H1 (cell line): ENCODE measurements at regions not wholly inside any gene's neighbourhood (a gene's known extent, or its start where the extent isn't known, plus 50 kb on each side); places are given as distances from the start of the nearest gene placed in this dataset.
"Not testable (repeated sequence)": the region's sequence is repeated elsewhere in the genome, so short reads cannot be mapped to it uniquely, and the experiment has no call there.

Experiments
- CTCF ChIA-PET: fragments of 300-600 bp; sonication (Branson Sonifier 250); formaldehyde crosslinking; loops from one replicate; lab custom pipeline; 2021; ENCODE audit not compliant: partially characterized antibody; lab: Charles Lee
- POLR2A ChIA-PET: fragments of 300-600 bp; sonication (Branson Sonifier 250); formaldehyde crosslinking; loops from one replicate; lab custom pipeline; 2021; ENCODE audit warnings: inconsistent platforms; ENCODE audit not compliant: partially characterized antibody; lab: Charles Lee
- DNase-seq, 2 experiments: peaks; one replicate each; pipeline versions ENCODE4 v3.0.0 to v3.0.0-alpha.2; 2010 to 2022; ENCODE audit warnings: low spot score in 2 of 2, low read depth in 1 of 2, mixed read lengths in 1 of 2
- FAIRE-seq: peaks from 2 replicates; lab custom pipeline; 2011; peaks lifted over from hg19 to GRCh38; lab: Jason Lieb, UNC
- H2AFZ ChIP-seq: 2 replicates; pipeline ENCODE4 v1.8.1; 2012; ENCODE audit warnings: low read length, inconsistent platforms
- H2AK5ac ChIP-seq: 2 replicates; pipeline ENCODE4 v1.6.1; 2013; ENCODE audit warnings: low read depth, low read length
- H2BK120ac ChIP-seq: replicated peaks from 2 replicates; pipeline ENCODE3; 2013; ENCODE audit warnings: low read depth, low read length, inconsistent platforms
- H2BK12ac ChIP-seq: 2 replicates; pipeline ENCODE4 v1.6.1; 2013; ENCODE audit warnings: low read depth, low read length
- H2BK15ac ChIP-seq: 2 replicates; pipeline ENCODE4 v1.6.1; 2013; ENCODE audit warnings: low read length
- H2BK20ac ChIP-seq: 2 replicates; pipeline ENCODE4 v1.6.1; 2013; ENCODE audit warnings: low read length
- H2BK5ac ChIP-seq: 2 replicates; pipeline ENCODE4 v1.6.1; 2013; ENCODE audit warnings: low read depth, low read length
- H3K14ac ChIP-seq: 2 replicates; pipeline ENCODE4 v1.6.1; 2013; ENCODE audit warnings: inconsistent platforms; ENCODE audit not compliant: insufficient read length
- H3K18ac ChIP-seq: 2 replicates; pipeline ENCODE4 v1.6.1; 2013; ENCODE audit warnings: low read length; ENCODE audit errors: extremely low read depth
- H3K23ac ChIP-seq: 2 replicates; pipeline ENCODE4 v1.6.1; 2013; ENCODE audit warnings: inconsistent platforms; ENCODE audit not compliant: insufficient read length
- H3K23me2 ChIP-seq: 2 replicates; pipeline ENCODE4 v1.6.1; 2013; ENCODE audit warnings: low read depth, low read length
- H3K27ac ChIP-seq: 2 replicates; pipeline ENCODE4 v1.6.1; 2011; ENCODE audit warnings: low read depth, low read length, inconsistent platforms
- H3K27me3 ChIP-seq, 4 experiments: replicated peaks in 1 of 4; 1 replicate in 1 of 4; 2 replicates in 3 of 4; pipeline versions ENCODE4 v1.6.1 to v1.8.1; 2011 to 2013; ENCODE audit warnings: low read length in 3 of 4, mild to moderate bottlenecking in 3 of 4, inconsistent platforms in 2 of 4, mixed read lengths in 2 of 4, moderate library complexity in 1 of 4; ENCODE audit not compliant: control insufficient read depth in 3 of 4, insufficient read depth in 3 of 4; ENCODE audit errors: extremely low read depth in 1 of 4
- H3K36me3 ChIP-seq, 4 experiments: 2 replicates each; pipeline versions ENCODE4 v1.6.1 to v1.8.1; 2011 to 2013; ENCODE audit warnings: mild to moderate bottlenecking in 4 of 4, low read length in 3 of 4, moderate library complexity in 2 of 4, control low read depth in 1 of 4, inconsistent platforms in 1 of 4; ENCODE audit not compliant: insufficient read depth in 4 of 4, control insufficient read depth in 2 of 4
- H3K4ac ChIP-seq: replicated peaks from 2 replicates; pipeline ENCODE3; 2013; ENCODE audit warnings: low read length, low read depth, mixed read lengths, inconsistent platforms; ENCODE audit not compliant: insufficient read length
- H3K4me1 ChIP-seq, 4 experiments: replicated peaks in 1 of 4; 1 replicate in 1 of 4; 2 replicates in 3 of 4; pipeline versions ENCODE4 v1.6.1 to v1.8.1; 2011 to 2013; ENCODE audit warnings: low read length in 3 of 4, inconsistent platforms in 2 of 4, mixed read lengths in 1 of 4; ENCODE audit not compliant: insufficient read depth in 4 of 4, control insufficient read depth in 3 of 4
- H3K4me2 ChIP-seq, 2 experiments: 2 replicates each; pipeline versions ENCODE4 v1.6.1 to v1.8.1; 2011 to 2013; ENCODE audit warnings: low read depth in 2 of 2, low read length in 2 of 2, control low read depth in 1 of 2, inconsistent platforms in 1 of 2, mild to moderate bottlenecking in 1 of 2; ENCODE audit not compliant: insufficient read depth in 1 of 2
- H3K4me3 ChIP-seq, 4 experiments: fragments of 200-600, 300-600 bp in 1 of 4; sonication (generic), shearing (Covaris generic), sonication (Bioruptor Twin) in 1 of 4; 2 replicates each; pipeline versions ENCODE4 v1.5.1 to v1.8.1; 2011 to 2016; ENCODE audit warnings: low read length in 4 of 4, low read depth in 3 of 4, control low read depth in 2 of 4, inconsistent platforms in 2 of 4, mild to moderate bottlenecking in 2 of 4, mixed read lengths in 1 of 4, moderate library complexity in 1 of 4; ENCODE audit not compliant: insufficient read depth in 2 of 4; ENCODE audit errors: extremely low read depth in 1 of 4
- H3K56ac ChIP-seq: replicated peaks from 2 replicates; pipeline ENCODE3; 2013; ENCODE audit warnings: low read depth, mild to moderate bottlenecking, mixed read lengths, low read length, inconsistent platforms; ENCODE audit not compliant: insufficient read length
- H3K79me1 ChIP-seq: 2 replicates; pipeline ENCODE4 v1.6.1; 2013; ENCODE audit warnings: low read depth, low read length, control low read depth
- H3K79me2 ChIP-seq, 2 experiments: 2 replicates each; pipeline versions ENCODE4 v1.6.1 to v1.8.1; 2012 to 2013; ENCODE audit warnings: low read length in 2 of 2, mild to moderate bottlenecking in 2 of 2, inconsistent platforms in 1 of 2; ENCODE audit not compliant: insufficient read depth in 2 of 2, control insufficient read depth in 1 of 2
- H3K9ac ChIP-seq, 4 experiments: replicated peaks in 1 of 4; 1 replicate in 1 of 4; 2 replicates in 3 of 4; pipeline versions ENCODE4 v1.6.1 to v1.8.1; 2011 to 2013; ENCODE audit warnings: low read depth in 3 of 4, low read length in 3 of 4, control low read depth in 2 of 4, mild to moderate bottlenecking in 2 of 4, moderate library complexity in 2 of 4, inconsistent platforms in 1 of 4; ENCODE audit errors: extremely low read depth in 1 of 4
- H3K9me3 ChIP-seq, 2 experiments: 2 replicates each; pipeline versions ENCODE4 v1.6.1 to v1.8.1; 2012 to 2013; ENCODE audit warnings: mild to moderate bottlenecking in 2 of 2, moderate library complexity in 2 of 2, control low read depth in 1 of 2, inconsistent platforms in 1 of 2, low read depth in 1 of 2, low read length in 1 of 2, mixed read lengths in 1 of 2; ENCODE audit not compliant: insufficient read depth in 2 of 2
- H4K20me1 ChIP-seq, 2 experiments: replicated peaks in 1 of 2; 2 replicates each; pipeline versions ENCODE3 to v1.8.1; 2011 to 2013; ENCODE audit warnings: inconsistent platforms in 2 of 2, low read length in 2 of 2, mild to moderate bottlenecking in 1 of 2; ENCODE audit not compliant: insufficient read depth in 2 of 2, control insufficient read depth in 1 of 2
- H4K5ac ChIP-seq: 2 replicates; pipeline ENCODE4 v1.6.1; 2013; ENCODE audit warnings: low read length, low read depth, mixed read lengths, inconsistent platforms; ENCODE audit not compliant: insufficient read length
- H4K8ac ChIP-seq: 2 replicates; pipeline ENCODE4 v1.8.0; 2013; ENCODE audit warnings: mild to moderate bottlenecking, moderate library complexity, low read length, inconsistent platforms; ENCODE audit not compliant: insufficient read depth; ENCODE audit errors: extremely low read depth
- H4K91ac ChIP-seq: replicated peaks from 2 replicates; pipeline ENCODE3; 2013; ENCODE audit warnings: low read length, mixed read lengths, inconsistent platforms; ENCODE audit not compliant: insufficient read length
- WGBS, 2 experiments: shearing (Covaris generic) in 1 of 2; methylation state at CpG; one replicate each; pipeline versions ENCODE4 v1.1.6 to v1.1.7; 2013 to 2015; ENCODE audit warnings: low lambda C conversion rate in 2 of 2, mixed read lengths in 2 of 2, inconsistent platforms in 1 of 2, low coverage in 1 of 2, missing lambda C conversion rate in 1 of 2; ENCODE audit not compliant: insufficient replicate concordance in 2 of 2, insufficient coverage in 1 of 2, insufficient read length in 1 of 2; ENCODE audit errors: extremely low coverage in 1 of 2, missing lambda C conversion rate in 1 of 2; 5-methylcytosine and 5-hydroxymethylcytosine counted together

DNA sequence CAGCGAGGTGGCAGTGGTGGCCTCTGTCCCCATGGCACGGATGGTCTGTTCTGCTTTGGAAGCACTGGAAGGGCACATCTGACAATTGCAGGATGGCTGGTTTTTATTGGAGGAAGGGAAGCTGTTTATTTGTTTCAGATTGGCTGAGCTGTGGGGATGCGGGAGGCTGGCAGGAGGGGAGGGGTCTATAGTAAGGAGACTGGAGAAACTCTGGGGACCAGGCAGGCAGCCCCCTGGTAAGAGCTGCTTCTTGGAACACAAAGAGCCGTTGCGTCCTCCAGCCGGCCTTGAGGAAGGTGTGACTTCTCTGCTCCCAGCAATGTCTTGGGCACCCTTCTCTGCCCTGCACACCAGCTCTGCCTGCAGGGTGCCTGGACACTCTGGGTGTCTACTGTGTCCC, 85.1 kb upstream of the SPDYE9 start:
- H2BK5ac ChIP-seq, H3K4me1 ChIP-seq, H3K36me3 ChIP-seq, H2BK120ac ChIP-seq, H3K79me2 ChIP-seq, H3K56ac ChIP-seq, H3K4me3 ChIP-seq, H3K23me2 ChIP-seq, H3K23ac ChIP-seq, H2BK15ac ChIP-seq, DNase-seq, H3K4ac ChIP-seq, H4K91ac ChIP-seq, H2AFZ ChIP-seq, H3K9ac ChIP-seq, H2AK5ac ChIP-seq, FAIRE-seq, H3K18ac ChIP-seq, H4K5ac ChIP-seq, CTCF ChIA-PET, H2BK12ac ChIP-seq, H4K8ac ChIP-seq, POLR2A ChIA-PET, H3K9me3 ChIP-seq, H4K20me1 ChIP-seq, H2BK20ac ChIP-seq, H3K27ac ChIP-seq, H3K79me1 ChIP-seq, H3K27me3 ChIP-seq, H3K4me2 ChIP-seq, H3K14ac ChIP-seq: not testable (repeated sequence)
- WGBS, 2 experiments = 89% methylated on average over 6 of the region's 6 CpGs; no CpG with 5 or more reads in 1 of the 2 experiments

DNA sequence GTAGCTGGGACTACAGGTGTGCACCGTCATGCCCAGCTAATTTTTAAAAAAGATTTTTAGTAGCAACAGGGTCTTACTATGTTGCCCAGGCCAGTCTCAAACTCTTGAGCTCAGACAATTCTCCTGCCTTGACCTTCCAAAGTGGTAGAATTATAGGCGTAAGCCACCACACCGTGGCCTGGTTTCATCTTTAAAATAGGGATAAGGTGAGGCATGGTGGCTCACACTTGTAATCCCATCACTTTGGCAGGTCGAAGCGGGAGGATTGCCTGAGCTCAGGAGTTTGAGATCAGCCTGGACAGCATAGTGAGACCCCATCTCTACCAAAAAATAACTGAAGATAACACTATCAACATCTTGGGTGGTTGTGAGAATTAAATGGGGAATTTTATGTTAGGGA, 84.6 kb upstream of the SPDYE9 start:
- H4K5ac ChIP-seq, H3K23ac ChIP-seq, H3K4me3 ChIP-seq, H4K20me1 ChIP-seq, H4K8ac ChIP-seq, H2BK15ac ChIP-seq, H3K14ac ChIP-seq, H3K79me1 ChIP-seq, H3K4ac ChIP-seq, POLR2A ChIA-PET, H2BK20ac ChIP-seq, H3K36me3 ChIP-seq, H3K27me3 ChIP-seq, H4K91ac ChIP-seq, H3K79me2 ChIP-seq, H3K9ac ChIP-seq, H3K4me1 ChIP-seq, H3K56ac ChIP-seq, H2BK120ac ChIP-seq, H2BK12ac ChIP-seq, DNase-seq, H3K9me3 ChIP-seq, FAIRE-seq, H3K18ac ChIP-seq, H3K27ac ChIP-seq, H2AK5ac ChIP-seq, CTCF ChIA-PET, H2BK5ac ChIP-seq, H3K4me2 ChIP-seq, H3K23me2 ChIP-seq, H2AFZ ChIP-seq: not testable (repeated sequence)
- WGBS, 2 experiments = 91% methylated on average over 4 of the region's 5 CpGs; no CpG with 5 or more reads in 1 of the 2 experiments
